PC-3 (cell line): ENCODE measurements at regions not wholly inside any gene's neighbourhood (a gene's known extent, or its start where the extent isn't known, plus 50 kb on each side); places are given as distances from the start of the nearest gene placed in this dataset.

ENCODE experiments used
- EZH2 ChIP-seq: fragments of 300-600 bp; sonication (generic); IDR thresholded peaks from one replicate; pipeline ENCODE4 v1.6.1; 2017; ENCODE audit warnings: antibody characterized with exemption, mild to moderate bottlenecking, low read length; ENCODE audit not compliant: unreplicated experiment
- TF ChIP-seq, protein P1 (sequence below): fragments of 300-600 bp; sonication (generic); conservative IDR thresholded peaks from 2 replicates; pipeline ENCODE4 v1.5.1; 2017; ENCODE audit warnings: antibody characterized with exemption, low read depth, mild to moderate bottlenecking, low read length

DNA sequence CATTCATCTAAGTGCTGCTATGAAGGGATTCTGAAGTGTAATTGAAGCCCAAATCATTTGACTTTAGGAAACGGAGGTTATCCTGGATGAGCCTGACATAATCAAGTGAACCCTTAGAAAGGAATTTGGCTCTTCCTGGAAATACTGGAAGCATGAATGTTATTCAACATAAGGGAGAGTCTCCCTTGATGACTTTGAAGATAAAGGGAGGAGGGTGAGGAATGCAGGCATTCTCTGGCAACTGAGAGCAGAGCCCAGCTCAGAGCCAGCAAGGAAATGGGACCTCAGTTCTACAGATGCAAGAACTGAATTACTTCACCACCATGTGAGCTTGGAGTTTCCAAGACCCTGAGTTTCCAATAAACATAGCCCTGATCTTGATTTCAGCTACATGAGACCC lies 168.2 kb downstream of the DLL1 start:
- no peak for TF ChIP-seq EZH2
- TF ChIP-seq, protein P1, sequence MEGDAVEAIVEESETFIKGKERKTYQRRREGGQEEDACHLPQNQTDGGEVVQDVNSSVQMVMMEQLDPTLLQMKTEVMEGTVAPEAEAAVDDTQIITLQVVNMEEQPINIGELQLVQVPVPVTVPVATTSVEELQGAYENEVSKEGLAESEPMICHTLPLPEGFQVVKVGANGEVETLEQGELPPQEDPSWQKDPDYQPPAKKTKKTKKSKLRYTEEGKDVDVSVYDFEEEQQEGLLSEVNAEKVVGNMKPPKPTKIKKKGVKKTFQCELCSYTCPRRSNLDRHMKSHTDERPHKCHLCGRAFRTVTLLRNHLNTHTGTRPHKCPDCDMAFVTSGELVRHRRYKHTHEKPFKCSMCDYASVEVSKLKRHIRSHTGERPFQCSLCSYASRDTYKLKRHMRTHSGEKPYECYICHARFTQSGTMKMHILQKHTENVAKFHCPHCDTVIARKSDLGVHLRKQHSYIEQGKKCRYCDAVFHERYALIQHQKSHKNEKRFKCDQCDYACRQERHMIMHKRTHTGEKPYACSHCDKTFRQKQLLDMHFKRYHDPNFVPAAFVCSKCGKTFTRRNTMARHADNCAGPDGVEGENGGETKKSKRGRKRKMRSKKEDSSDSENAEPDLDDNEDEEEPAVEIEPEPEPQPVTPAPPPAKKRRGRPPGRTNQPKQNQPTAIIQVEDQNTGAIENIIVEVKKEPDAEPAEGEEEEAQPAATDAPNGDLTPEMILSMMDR = no peak
